Gastroesophageal sphincter (tissue), 4 donors: ENCODE measurements at regions not wholly inside any gene's neighbourhood (a gene's known extent, or its start where the extent isn't known, plus 50 kb on each side); places are given as distances from the start of the nearest gene placed in this dataset.

Source experiments
- ATAC-seq: fragments of 150-250 bp; one replicate; pipeline ENCODE4 v1.9.1; 2016; ENCODE audit warnings: mild to moderate bottlenecking, moderate library complexity
- H3K27ac ChIP-seq, 4 donors: fragments of 200-600 bp; sonication (generic) in 3 of 4; 1 replicate in 3 of 4; 2 replicates in 1 of 4; pipeline ENCODE4 v1.5.1; 2016 to 2019
- H3K27me3 ChIP-seq: fragments of 200-600 bp; sonication (generic); one replicate; pipeline ENCODE4 v1.5.1; 2019
- H3K36me3 ChIP-seq, 2 donors: fragments of 200-600 bp; sonication (generic); one replicate each; pipeline ENCODE4 v1.5.1; 2019; ENCODE audit warnings: control low read depth in 1 of 2
- H3K4me1 ChIP-seq, 3 donors: fragments of 200-600 bp; sonication (generic); 1 replicate in 2 of 3; 2 replicates in 1 of 3; pipeline ENCODE4 v1.5.1; 2016 to 2019; ENCODE audit warnings: control low read depth in 2 of 3
- H3K4me3 ChIP-seq, 2 donors: fragments of 200-600 bp; sonication (generic); one replicate each; pipeline ENCODE4 v1.5.1; 2019; ENCODE audit warnings: mild to moderate bottlenecking in 1 of 2, moderate library complexity in 1 of 2
- H3K9me3 ChIP-seq, 3 donors: fragments of 200-600 bp; sonication (generic); one replicate each; pipeline ENCODE4 v1.5.1; 2017 to 2019; ENCODE audit warnings: control low read depth in 2 of 3
- CTCF ChIP-seq, 4 experiments: fragments of 200-600 bp in 2 of 4; fragments of 450-650 bp in 2 of 4; sonication (generic) in 1 of 4; IDR thresholded peaks; one replicate each; pipeline ENCODE4 v1.5.1; 2017 to 2019; ENCODE audit warnings: antibody characterized with exemption in 4 of 4, mild to moderate bottlenecking in 2 of 4, moderate library complexity in 2 of 4
- EP300 ChIP-seq: sonication (generic); formaldehyde crosslinking; IDR thresholded peaks from one replicate; pipeline ENCODE4 v1.6.1; 2017; ENCODE audit warnings: antibody characterized with exemption, mild to moderate bottlenecking
- POLR2A ChIP-seq, 2 donors: fragments of 450-650 bp; IDR thresholded peaks; one replicate each; pipeline ENCODE4 v1.6.1; 2017; ENCODE audit warnings: antibody characterized with exemption in 2 of 2, mild to moderate bottlenecking in 2 of 2, moderate library complexity in 1 of 2
- POLR2AphosphoS5 ChIP-seq: sonication (generic); formaldehyde crosslinking; IDR thresholded peaks from one replicate; pipeline ENCODE4 v1.6.1; 2017; ENCODE audit warnings: antibody characterized with exemption
- WGBS, 2 donors: methylation state at CpG; one replicate each; pipeline ENCODE4 v1.1.5; 2018; ENCODE audit warnings: low coverage in 1 of 2; 5-methylcytosine and 5-hydroxymethylcytosine counted together

- H3K4me3 ChIP-seq: no peak overlapping the region
These were observed 59.5 kb upstream of the FGF13 start for GRCh38 chrX:138771047-138771446.

GRCh38 chrX:138769918-138770317 lies 58.4 kb upstream of the FGF13 start:
- TF ChIP-seq POLR2A (IDR thresholded peaks at IDR 0.05) (no peak), CTCF (IDR thresholded peaks at IDR 0.05) (no peak)
- Histone ChIP-seq H3K4me3 (no peak overlapping the region), H3K9me3 (no peaks in the 10 kb centered on the region), H3K27ac (no peak overlapping the region), H3K36me3 (no peaks in the 10 kb centered on the region), H3K4me1 (no peaks in the 10 kb centered on the region), H3K27me3 (no peaks in the 10 kb centered on the region)
- 63 to 78% methylated on average over 2 of the region's 2 CpGs for WGBS, 2 donors
- ATAC-seq: no peak

More at GRCh38 chrX:138771047-138771446, 59.5 kb upstream of the FGF13 start:
- H3K36me3 ChIP-seq: no peaks in the 10 kb centered on the region
- WGBS, 2 donors: 13 to 85% methylated on average over 1 to 2 of the region's 2 CpGs
- no peak for ATAC-seq
- no peak for TF ChIP-seq POLR2AphosphoS5
- no peak for TF ChIP-seq POLR2A (IDR thresholded peaks at IDR 0.05)
- TF ChIP-seq CTCF (IDR thresholded peaks at IDR 0.05): no peak
- TF ChIP-seq EP300: no peak
- no peaks in the 10 kb centered on the region for H3K4me1 ChIP-seq
- H3K9me3 ChIP-seq: no peaks in the 10 kb centered on the region
- H3K27me3 ChIP-seq: no peaks in the 10 kb centered on the region
- no peak overlapping the region for H3K27ac ChIP-seq

GRCh38 chrX:138765051-138765450 lies 53.5 kb upstream of the FGF13 start:
- Histone ChIP-seq H3K27ac (no peak overlapping the region), H3K9me3 (no peaks in the 10 kb centered on the region), H3K4me1 (no peaks in the 10 kb centered on the region), H3K4me3 (no peak overlapping the region), H3K27me3 (no peaks in the 10 kb centered on the region), H3K36me3 (no peaks in the 10 kb centered on the region)
- no peak for ATAC-seq
- no peak for TF ChIP-seq POLR2A (IDR thresholded peaks at IDR 0.05)
- WGBS, 2 donors: 11 to 89% methylated on average over 1 of the region's 1 CpG

GRCh38 chrX:138763761-138764160 lies 52.2 kb upstream of the FGF13 start:
- ATAC-seq: no peak
- no peak overlapping the region for H3K4me3 ChIP-seq
- no peaks in the 10 kb centered on the region for H3K9me3 ChIP-seq
- no peaks in the 10 kb centered on the region for H3K27me3 ChIP-seq
- H3K4me1 ChIP-seq: no peaks in the 10 kb centered on the region
- TF ChIP-seq POLR2A (IDR thresholded peaks at IDR 0.05) (no peak), EP300 (no peak), CTCF (IDR thresholded peaks at IDR 0.05) (no peak), POLR2AphosphoS5 (no peak)
- no peaks in the 10 kb centered on the region for H3K36me3 ChIP-seq
- H3K27ac ChIP-seq: no peak overlapping the region
- 64% methylated on average over 2 of the region's 3 CpGs; no CpG with 5 or more reads in 1 of the 2 donors for WGBS, 2 donors

GRCh38 chrX:138761380-138761779 lies 49.9 kb upstream of the FGF13 start:
- ATAC-seq: no peak
- H3K27ac ChIP-seq: no peak overlapping the region
- no peaks in the 10 kb centered on the region for H3K27me3 ChIP-seq
- H3K4me1 ChIP-seq: no peaks in the 10 kb centered on the region
- TF ChIP-seq CTCF (IDR thresholded peaks at IDR 0.05) (no peak), POLR2AphosphoS5 (no peak), EP300 (no peak), POLR2A (IDR thresholded peaks at IDR 0.05) (no peak)
- WGBS, 2 donors: 100% methylated on average over 2 of the region's 3 CpGs; no CpG with 5 or more reads in 1 of the 2 donors
- no peak overlapping the region for H3K4me3 ChIP-seq
- no peaks in the 10 kb centered on the region for H3K36me3 ChIP-seq
- H3K9me3 ChIP-seq: no peaks in the 10 kb centered on the region
